Colonic mucosa (tissue), 4 donors: ENCODE measurements at regions not wholly inside any gene's neighbourhood (a gene's known extent, or its start where the extent isn't known, plus 50 kb on each side); places are given as distances from the start of the nearest gene placed in this dataset.

ENCODE experiments used
- DNase-seq: peaks from one replicate; pipeline ENCODE4 v3.0.0-alpha.2; 2020
- H3K27ac ChIP-seq: fragments of 200-600 bp; one replicate; pipeline ENCODE4 v1.8.0; 2021
- H3K27me3 ChIP-seq: fragments of 200-600 bp; one replicate; pipeline ENCODE4 v1.8.0; 2021
- H3K36me3 ChIP-seq: fragments of 200-600 bp; one replicate; pipeline ENCODE4 v1.8.0; 2021
- H3K4me1 ChIP-seq: fragments of 200-600 bp; one replicate; pipeline ENCODE4 v1.8.0; 2021; ENCODE audit warnings: mild to moderate bottlenecking
- H3K4me3 ChIP-seq: fragments of 200-600 bp; one replicate; pipeline ENCODE4 v1.8.0; 2021
- H3K9ac ChIP-seq, 2 donors: one replicate each; pipeline ENCODE4 v1.7.0; 2013; ENCODE audit warnings: control low read depth in 2 of 2, low read depth in 2 of 2, low read length in 2 of 2
- H3K9me3 ChIP-seq: fragments of 200-600 bp; one replicate; pipeline ENCODE4 v1.8.0; 2021
- intact Hi-C: fragments of 100-400 bp; cut with DNase I; formaldehyde crosslinking; loops from one replicate; pipeline ENCODE4 v1.14.1; 2022
- TF ChIP-seq, protein P1 (sequence below): fragments of 200-600 bp; IDR thresholded peaks from one replicate; pipeline ENCODE4 v1.8.0; 2022; ENCODE audit warnings: antibody characterized with exemption, mild to moderate bottlenecking
- donor health status: healthy.
- donor health status: DM: no; HTN: no; CAD: no.
- donor health status: DM: no; HTN: no; CAD: no.

DNA sequence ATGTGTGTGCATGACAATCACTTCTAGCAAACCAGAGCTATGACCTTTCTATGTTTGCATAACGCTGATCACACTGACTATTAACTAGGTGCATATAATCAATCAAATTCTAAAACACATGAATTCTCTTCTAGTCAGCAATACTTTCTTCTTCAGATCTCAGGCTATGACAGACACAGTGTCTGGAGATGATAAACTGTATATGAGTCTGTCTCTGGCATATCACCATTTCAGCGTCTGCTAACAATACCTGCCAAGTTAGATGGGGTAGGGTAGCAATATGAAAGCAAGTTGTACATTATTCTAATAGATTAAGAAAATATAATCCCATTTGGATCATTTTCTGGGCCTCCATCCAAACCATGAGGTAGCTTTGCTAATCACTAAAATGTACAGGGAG is 354.2 kb upstream of the EPHA4 start:
- intact Hi-C loops: no loop called here
- TF ChIP-seq, protein P1, sequence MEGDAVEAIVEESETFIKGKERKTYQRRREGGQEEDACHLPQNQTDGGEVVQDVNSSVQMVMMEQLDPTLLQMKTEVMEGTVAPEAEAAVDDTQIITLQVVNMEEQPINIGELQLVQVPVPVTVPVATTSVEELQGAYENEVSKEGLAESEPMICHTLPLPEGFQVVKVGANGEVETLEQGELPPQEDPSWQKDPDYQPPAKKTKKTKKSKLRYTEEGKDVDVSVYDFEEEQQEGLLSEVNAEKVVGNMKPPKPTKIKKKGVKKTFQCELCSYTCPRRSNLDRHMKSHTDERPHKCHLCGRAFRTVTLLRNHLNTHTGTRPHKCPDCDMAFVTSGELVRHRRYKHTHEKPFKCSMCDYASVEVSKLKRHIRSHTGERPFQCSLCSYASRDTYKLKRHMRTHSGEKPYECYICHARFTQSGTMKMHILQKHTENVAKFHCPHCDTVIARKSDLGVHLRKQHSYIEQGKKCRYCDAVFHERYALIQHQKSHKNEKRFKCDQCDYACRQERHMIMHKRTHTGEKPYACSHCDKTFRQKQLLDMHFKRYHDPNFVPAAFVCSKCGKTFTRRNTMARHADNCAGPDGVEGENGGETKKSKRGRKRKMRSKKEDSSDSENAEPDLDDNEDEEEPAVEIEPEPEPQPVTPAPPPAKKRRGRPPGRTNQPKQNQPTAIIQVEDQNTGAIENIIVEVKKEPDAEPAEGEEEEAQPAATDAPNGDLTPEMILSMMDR: no peak
- Histone ChIP-seq H3K4me3 (no peak overlapping the region), H3K9ac (no peak overlapping the region), H3K36me3 (no peaks in the 10 kb centered on the region), H3K27me3 (no peaks in the 10 kb centered on the region), H3K9me3 (no peaks in the 10 kb centered on the region), H3K27ac (no peak overlapping the region), H3K4me1 (no peaks in the 10 kb centered on the region)
- DNase-seq: no peak

DNA sequence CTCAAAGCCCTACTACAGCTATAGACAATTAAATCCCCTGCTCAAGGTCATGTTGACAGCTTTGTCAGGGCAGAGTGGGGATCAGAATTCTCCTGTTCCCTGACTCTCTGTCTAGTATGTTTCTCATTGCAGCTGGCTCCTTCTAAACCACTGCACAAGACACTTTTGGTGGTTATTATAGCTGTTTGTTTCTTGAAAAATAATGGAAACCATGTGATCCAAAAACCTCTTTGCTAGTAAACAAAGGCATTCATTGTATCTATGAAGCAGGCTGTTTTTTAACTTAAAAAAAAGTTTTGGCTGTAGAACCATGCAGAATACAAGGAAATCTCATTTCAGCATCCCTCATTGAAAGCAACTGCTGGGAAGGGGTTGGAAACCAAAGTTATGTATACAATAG is 352.5 kb upstream of the EPHA4 start:
- H3K9ac ChIP-seq: no peak overlapping the region
- H3K36me3 ChIP-seq: no peaks in the 10 kb centered on the region
- no peak for DNase-seq
- no peak overlapping the region for H3K27ac ChIP-seq
- intact Hi-C loops: no loop called here
- H3K9me3 ChIP-seq: no peaks in the 10 kb centered on the region
- no peaks in the 10 kb centered on the region for H3K27me3 ChIP-seq
- H3K4me3 ChIP-seq: no peak overlapping the region
- TF ChIP-seq, protein P1: no peak
- no peaks in the 10 kb centered on the region for H3K4me1 ChIP-seq

DNA sequence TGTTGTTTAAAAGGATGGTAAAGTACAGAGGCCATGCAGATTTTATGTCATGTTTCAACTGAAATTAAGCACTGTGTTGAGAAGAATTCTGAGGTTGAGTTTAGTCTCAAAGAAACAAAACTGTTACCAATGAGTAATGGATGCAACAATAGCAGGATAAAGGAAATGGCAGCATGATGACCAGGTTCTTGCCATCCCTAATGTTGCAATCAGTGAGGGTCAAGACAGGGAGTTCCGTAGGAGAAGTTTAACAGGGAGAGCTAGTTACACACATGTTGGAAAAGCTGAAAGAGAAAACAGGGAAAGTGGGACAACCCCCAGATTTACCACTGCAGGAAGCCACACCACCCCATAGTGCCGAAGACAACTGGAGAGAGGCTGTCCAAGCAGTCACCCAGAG is 343.8 kb upstream of the EPHA4 start:
- TF ChIP-seq, protein P1: no peak
- Histone ChIP-seq H3K4me3 (no peak overlapping the region), H3K36me3 (no peaks in the 10 kb centered on the region), H3K9me3 (no peaks in the 10 kb centered on the region), H3K4me1 (no peaks in the 10 kb centered on the region), H3K9ac (no peak overlapping the region), H3K27ac (no peak overlapping the region), H3K27me3 (no peaks in the 10 kb centered on the region)
- intact Hi-C loops: no loop called here
- no peak for DNase-seq

DNA sequence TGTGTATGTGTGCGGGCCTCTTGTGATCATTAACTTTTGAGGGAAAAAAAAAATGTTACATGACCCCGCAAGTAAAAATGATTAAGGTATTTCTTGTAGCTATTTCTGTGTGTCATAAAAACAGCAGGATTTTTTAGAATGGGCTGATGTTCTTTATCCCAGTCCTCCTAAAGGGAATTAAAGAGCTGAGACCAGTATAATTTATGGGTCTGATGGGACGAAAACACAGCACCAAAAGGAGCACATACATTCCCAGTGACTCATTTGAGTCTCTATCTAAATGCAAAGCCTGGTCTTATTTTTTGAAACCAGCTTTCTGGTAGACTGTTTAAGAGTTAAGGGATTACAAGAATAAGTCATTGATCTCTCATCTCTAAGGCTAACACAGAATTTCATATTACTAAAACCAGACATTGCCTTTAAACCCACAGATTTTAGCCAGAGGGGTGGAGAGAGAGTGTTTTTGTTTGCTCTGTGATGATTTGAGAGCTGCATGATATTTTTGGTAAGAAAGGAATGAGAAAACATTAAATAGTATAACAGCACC is 342.3 kb upstream of the EPHA4 start:
- intact Hi-C loops: no loop called here
- DNase-seq: no peak
- Histone ChIP-seq H3K36me3 (no peaks in the 10 kb centered on the region), H3K4me1 (no peaks in the 10 kb centered on the region), H3K27me3 (no peaks in the 10 kb centered on the region), H3K4me3 (no peak overlapping the region), H3K9me3 (no peaks in the 10 kb centered on the region), H3K27ac (no peak overlapping the region), H3K9ac (no peak overlapping the region)
- TF ChIP-seq, protein P1: no peak

DNA sequence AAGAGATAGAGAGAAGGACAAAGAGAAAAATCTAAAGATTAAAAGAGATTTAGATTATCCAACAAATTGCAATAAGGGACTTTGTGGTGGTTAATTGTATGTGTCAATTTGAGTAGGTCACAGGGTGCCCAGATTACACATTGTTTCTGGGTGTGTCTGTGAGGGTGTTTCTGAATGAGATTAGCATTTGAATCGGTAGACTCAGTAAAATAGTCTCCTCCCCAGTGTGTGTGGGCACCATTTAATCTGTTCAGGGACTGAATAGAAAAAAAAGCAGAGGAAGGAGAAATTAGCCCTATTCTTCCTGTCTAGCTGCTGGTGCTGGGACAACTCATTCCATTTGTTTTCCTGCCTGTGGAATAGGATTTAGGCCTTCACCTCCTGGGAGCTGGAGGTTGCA is 339.8 kb upstream of the EPHA4 start:
- intact Hi-C loops: no loop called here
- Histone ChIP-seq H3K4me1 (no peaks in the 10 kb centered on the region), H3K4me3 (no peak overlapping the region), H3K36me3 (no peaks in the 10 kb centered on the region), H3K27ac (no peak overlapping the region), H3K9ac (no peak overlapping the region), H3K27me3 (no peaks in the 10 kb centered on the region), H3K9me3 (no peaks in the 10 kb centered on the region)
- DNase-seq: no peak
- TF ChIP-seq, protein P1: no peak

DNA sequence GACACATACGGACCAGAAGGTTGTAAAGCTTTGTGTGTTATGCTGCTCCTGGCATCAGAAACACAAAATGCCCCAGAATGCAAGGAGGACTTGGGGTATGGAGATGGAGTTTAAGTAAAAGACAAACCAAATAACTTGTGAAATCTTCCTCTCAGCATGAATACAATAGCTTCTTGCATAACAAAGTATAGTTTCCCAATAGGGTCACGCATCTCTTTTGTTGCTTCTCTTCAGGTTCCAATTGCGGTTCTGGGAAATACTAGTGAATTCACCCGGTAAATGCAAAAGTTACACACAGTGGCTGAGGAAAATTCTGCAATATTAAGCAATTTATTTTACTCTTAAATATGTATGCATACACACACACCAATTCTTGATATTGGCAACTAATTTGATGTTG is 339.2 kb upstream of the EPHA4 start:
- no peaks in the 10 kb centered on the region for H3K36me3 ChIP-seq

More for the DNA sequence above, 339.2 kb upstream of the EPHA4 start:
- intact Hi-C loops: no loop called here
- no peak for DNase-seq
- H3K4me3 ChIP-seq: no peak overlapping the region
- no peaks in the 10 kb centered on the region for H3K27me3 ChIP-seq
- H3K9ac ChIP-seq: no peak overlapping the region
- no peaks in the 10 kb centered on the region for H3K9me3 ChIP-seq
- no peak overlapping the region for H3K27ac ChIP-seq
- TF ChIP-seq, protein P1: no peak
- H3K4me1 ChIP-seq: no peaks in the 10 kb centered on the region
